ENCODE measurements at regions not wholly inside any gene's neighbourhood (a gene's known extent, or its start where the extent isn't known, plus 50 kb on each side); places are given as distances from the start of the nearest gene placed in this dataset.

- no peak for TF ChIP-seq POU2F2 (IDR thresholded peaks at IDR 0.05; ENCODE audit: low read depth, low read length)
- TF ChIP-seq SPI1 (IDR thresholded peaks at IDR 0.05; ENCODE audit: low read depth, low read length), result no peak
- TF ChIP-seq POLR2AphosphoS5 (IDR thresholded peaks at IDR 0.05; ENCODE audit: low read depth, low read length), result no peak
- no peak for TF ChIP-seq PAX5 (IDR thresholded peaks at IDR 0.05; ENCODE audit: insufficient read depth, low read length, severe bottlenecking)
- no peak for TF ChIP-seq TAF1 (IDR thresholded peaks at IDR 0.05; ENCODE audit: low read depth, low read length)
- TF ChIP-seq POLR2A (IDR thresholded peaks at IDR 0.05; ENCODE audit: low read depth, low read length), result no peak
- FAIRE-seq, result no peak
- no peak for DNase-seq (ENCODE audit: insufficient read length, low spot score)
These were observed 195.3 kb downstream of the MOXD1 start for GRCh38 chr6:132205946-132206345.

- DNase-seq (ENCODE audit: insufficient read length, low spot score) (no peak), FAIRE-seq (no peak)
- no peak for TF ChIP-seq PAX5 (IDR thresholded peaks at IDR 0.05; ENCODE audit: insufficient read depth, low read length, severe bottlenecking)
- TF ChIP-seq POLR2AphosphoS5 (IDR thresholded peaks at IDR 0.05; ENCODE audit: low read depth, low read length), result no peak
- no peak for TF ChIP-seq POU2F2 (IDR thresholded peaks at IDR 0.05; ENCODE audit: low read depth, low read length)
- no peak for TF ChIP-seq POLR2A (IDR thresholded peaks at IDR 0.05; ENCODE audit: low read depth, low read length)
- TF ChIP-seq TAF1 (IDR thresholded peaks at IDR 0.05; ENCODE audit: low read depth, low read length), result no peak
- no peak for TF ChIP-seq SPI1 (IDR thresholded peaks at IDR 0.05; ENCODE audit: low read depth, low read length)
These were observed 196.7 kb downstream of the MOXD1 start for GRCh38 chr6:132204591-132204990.

GRCh38 chr6:132202574-132202973 is 198.7 kb downstream of the MOXD1 start:
- no peak for DNase-seq (ENCODE audit: insufficient read length, low spot score)
- no peak for FAIRE-seq
- TF ChIP-seq TAF1 (IDR thresholded peaks at IDR 0.05; ENCODE audit: low read depth, low read length) (no peak), SPI1 (IDR thresholded peaks at IDR 0.05; ENCODE audit: low read depth, low read length) (no peak), POLR2A (IDR thresholded peaks at IDR 0.05; ENCODE audit: low read depth, low read length) (no peak), PAX5 (IDR thresholded peaks at IDR 0.05; ENCODE audit: insufficient read depth, low read length, severe bottlenecking) (no peak), POLR2AphosphoS5 (IDR thresholded peaks at IDR 0.05; ENCODE audit: low read depth, low read length) (no peak), POU2F2 (IDR thresholded peaks at IDR 0.05; ENCODE audit: low read depth, low read length) (no peak)

- no peak for DNase-seq (ENCODE audit: insufficient read length, low spot score)
- TF ChIP-seq TAF1 (IDR thresholded peaks at IDR 0.05; ENCODE audit: low read depth, low read length), result no peak
- TF ChIP-seq POLR2A (IDR thresholded peaks at IDR 0.05; ENCODE audit: low read depth, low read length), result no peak
- no peak for TF ChIP-seq SPI1 (IDR thresholded peaks at IDR 0.05; ENCODE audit: low read depth, low read length)
- no peak for TF ChIP-seq PAX5 (IDR thresholded peaks at IDR 0.05; ENCODE audit: insufficient read depth, low read length, severe bottlenecking)
- no peak for TF ChIP-seq POLR2AphosphoS5 (IDR thresholded peaks at IDR 0.05; ENCODE audit: low read depth, low read length)
- TF ChIP-seq POU2F2 (IDR thresholded peaks at IDR 0.05; ENCODE audit: low read depth, low read length), result no peak
- FAIRE-seq, result no peak
These were observed 201.9 kb downstream of the MOXD1 start for GRCh38 chr6:132199343-132199742.

GRCh38 chr6:132198896-132199295 is 202.4 kb downstream of the MOXD1 start:
- DNase-seq (ENCODE audit: insufficient read length, low spot score) (no peak), FAIRE-seq (no peak)
- TF ChIP-seq SPI1 (IDR thresholded peaks at IDR 0.05; ENCODE audit: low read depth, low read length) (no peak), POLR2A (IDR thresholded peaks at IDR 0.05; ENCODE audit: low read depth, low read length) (no peak), PAX5 (IDR thresholded peaks at IDR 0.05; ENCODE audit: insufficient read depth, low read length, severe bottlenecking) (no peak), POLR2AphosphoS5 (IDR thresholded peaks at IDR 0.05; ENCODE audit: low read depth, low read length) (no peak), POU2F2 (IDR thresholded peaks at IDR 0.05; ENCODE audit: low read depth, low read length) (no peak), TAF1 (IDR thresholded peaks at IDR 0.05; ENCODE audit: low read depth, low read length) (no peak)

- FAIRE-seq (no peak), DNase-seq (ENCODE audit: insufficient read length, low spot score) (no peak)
- TF ChIP-seq SPI1 (IDR thresholded peaks at IDR 0.05; ENCODE audit: low read depth, low read length) (no peak), POLR2AphosphoS5 (IDR thresholded peaks at IDR 0.05; ENCODE audit: low read depth, low read length) (no peak), TAF1 (IDR thresholded peaks at IDR 0.05; ENCODE audit: low read depth, low read length) (no peak), POU2F2 (IDR thresholded peaks at IDR 0.05; ENCODE audit: low read depth, low read length) (no peak), POLR2A (IDR thresholded peaks at IDR 0.05; ENCODE audit: low read depth, low read length) (no peak), PAX5 (IDR thresholded peaks at IDR 0.05; ENCODE audit: insufficient read depth, low read length, severe bottlenecking) (no peak)
These were observed 203.2 kb downstream of the MOXD1 start for GRCh38 chr6:132198040-132198439.

- FAIRE-seq (no peak), DNase-seq (ENCODE audit: insufficient read length, low spot score) (no peak)
- no peak for TF ChIP-seq POLR2AphosphoS5 (IDR thresholded peaks at IDR 0.05; ENCODE audit: low read depth, low read length)
- no peak for TF ChIP-seq POU2F2 (IDR thresholded peaks at IDR 0.05; ENCODE audit: low read depth, low read length)
- no peak for TF ChIP-seq SPI1 (IDR thresholded peaks at IDR 0.05; ENCODE audit: low read depth, low read length)
- no peak for TF ChIP-seq POLR2A (IDR thresholded peaks at IDR 0.05; ENCODE audit: low read depth, low read length)
- no peak for TF ChIP-seq TAF1 (IDR thresholded peaks at IDR 0.05; ENCODE audit: low read depth, low read length)
- TF ChIP-seq PAX5 (IDR thresholded peaks at IDR 0.05; ENCODE audit: insufficient read depth, low read length, severe bottlenecking), result no peak
These were observed 206.7 kb downstream of the MOXD1 start for GRCh38 chr6:132194529-132194928.

- FAIRE-seq, result no peak
- no peak for DNase-seq (ENCODE audit: insufficient read length, low spot score)
- TF ChIP-seq POU2F2 (IDR thresholded peaks at IDR 0.05; ENCODE audit: low read depth, low read length) (no peak), SPI1 (IDR thresholded peaks at IDR 0.05; ENCODE audit: low read depth, low read length) (no peak), TAF1 (IDR thresholded peaks at IDR 0.05; ENCODE audit: low read depth, low read length) (no peak), POLR2A (IDR thresholded peaks at IDR 0.05; ENCODE audit: low read depth, low read length) (no peak), POLR2AphosphoS5 (IDR thresholded peaks at IDR 0.05; ENCODE audit: low read depth, low read length) (no peak), PAX5 (IDR thresholded peaks at IDR 0.05; ENCODE audit: insufficient read depth, low read length, severe bottlenecking) (no peak)
These were observed 208.6 kb downstream of the MOXD1 start for GRCh38 chr6:132192631-132193030.

- FAIRE-seq (no peak), DNase-seq (ENCODE audit: insufficient read length, low spot score) (no peak)
- no peak for TF ChIP-seq SPI1 (IDR thresholded peaks at IDR 0.05; ENCODE audit: low read depth, low read length)
- no peak for TF ChIP-seq POLR2AphosphoS5 (IDR thresholded peaks at IDR 0.05; ENCODE audit: low read depth, low read length)
- TF ChIP-seq TAF1 (IDR thresholded peaks at IDR 0.05; ENCODE audit: low read depth, low read length), result no peak
- no peak for TF ChIP-seq POLR2A (IDR thresholded peaks at IDR 0.05; ENCODE audit: low read depth, low read length)
- no peak for TF ChIP-seq POU2F2 (IDR thresholded peaks at IDR 0.05; ENCODE audit: low read depth, low read length)
- no peak for TF ChIP-seq PAX5 (IDR thresholded peaks at IDR 0.05; ENCODE audit: insufficient read depth, low read length, severe bottlenecking)
These were observed 210.5 kb downstream of the MOXD1 start for GRCh38 chr6:132190815-132191175.
